Neural cell (in vitro differentiated cells): ENCODE measurements at regions not wholly inside any gene's neighbourhood (a gene's known extent, or its start where the extent isn't known, plus 50 kb on each side); places are given as distances from the start of the nearest gene placed in this dataset.

Source experiments
- H2AFZ ChIP-seq: fragments of 200-600, 300-800 bp; sonication (generic), shearing (Covaris generic); 2 replicates; pipeline ENCODE4 v1.6.0; 2014; ENCODE audit warnings: low read depth, mild to moderate bottlenecking, antibody characterized with exemption, low read length, moderate library complexity
- H3F3A ChIP-seq: fragments of 200-600 bp; shearing (Covaris generic); 2 replicates; pipeline ENCODE4 v1.6.1; 2016; ENCODE audit warnings: mild to moderate bottlenecking, moderate library complexity, mixed read lengths, antibody characterized with exemption, low read length; ENCODE audit not compliant: insufficient read depth, poor library complexity, severe bottlenecking
- H3K27ac ChIP-seq: fragments of 200-600, 300-800 bp; sonication (generic), shearing (Covaris generic); 2 replicates; pipeline ENCODE4 v1.5.1; 2014; ENCODE audit warnings: mild to moderate bottlenecking, low read length, moderate library complexity
- H3K27me3 ChIP-seq: fragments of 300-800, 200-600 bp; sonication (generic), shearing (Covaris generic); 2 replicates; pipeline ENCODE4 v1.6.0; 2014; ENCODE audit warnings: mild to moderate bottlenecking, low read depth, low read length, moderate library complexity; ENCODE audit not compliant: insufficient read depth
- H3K36me3 ChIP-seq: fragments of 300-800, 200-600 bp; sonication (generic), shearing (Covaris generic); 2 replicates; pipeline ENCODE4 v1.5.1; 2014; ENCODE audit warnings: mild to moderate bottlenecking, antibody characterized with exemption, low read length, moderate library complexity; ENCODE audit not compliant: insufficient read depth
- H3K4me2 ChIP-seq: fragments of 300-800, 200-600 bp; sonication (generic), shearing (Covaris generic); 2 replicates; pipeline ENCODE4 v1.6.0; 2014; ENCODE audit warnings: mild to moderate bottlenecking, low read length
- H3K4me3 ChIP-seq: fragments of 300-800, 200-600 bp; sonication (generic), shearing (Covaris generic); 2 replicates; pipeline ENCODE4 v1.5.1; 2014; ENCODE audit warnings: mild to moderate bottlenecking, low read length, moderate library complexity
- H3K79me2 ChIP-seq: fragments of 200-600 bp; shearing (Covaris generic); replicated peaks from 2 replicates; pipeline ENCODE4 v1.6.0; 2014; ENCODE audit warnings: mild to moderate bottlenecking, low read length, moderate library complexity; ENCODE audit not compliant: insufficient read depth
- H3K9ac ChIP-seq: fragments of 300-800, 200-600 bp; sonication (generic), shearing (Covaris generic); 2 replicates; pipeline ENCODE4 v1.6.1; 2016; ENCODE audit warnings: mild to moderate bottlenecking, low read length, mixed read lengths
- H3K9me2 ChIP-seq: fragments of 200-600 bp; shearing (Covaris generic); 2 replicates; pipeline ENCODE4 v1.6.1; 2016; ENCODE audit warnings: mild to moderate bottlenecking, low read length, mixed read lengths; ENCODE audit not compliant: insufficient read depth
- H3K9me3 ChIP-seq: fragments of 200-600, 300-800 bp; sonication (generic), shearing (Covaris generic); 2 replicates; pipeline ENCODE4 v1.6.1; 2016; ENCODE audit warnings: mild to moderate bottlenecking, mixed run types, low read length, moderate library complexity, mixed read lengths
- H4K20me1 ChIP-seq: fragments of 200-600 bp; shearing (Covaris generic); 2 replicates; pipeline ENCODE4 v1.6.1; 2016; ENCODE audit warnings: mild to moderate bottlenecking, mixed run types; ENCODE audit not compliant: insufficient read depth
- EP300 ChIP-seq: fragments of 450-650 bp; conservative IDR thresholded peaks from 2 replicates; pipeline ENCODE4 v1.6.1; 2014; ENCODE audit warnings: antibody characterized with exemption, mild to moderate bottlenecking, moderate library complexity; ENCODE audit not compliant: poor library complexity, severe bottlenecking
- EZH2 ChIP-seq: fragments of 200-600, 300-800 bp; shearing (Covaris generic), sonication (generic); IDR thresholded peaks from 2 replicates; pipeline ENCODE4 v1.6.1; 2014; ENCODE audit warnings: antibody characterized with exemption, low read length, borderline replicate concordance, mild to moderate bottlenecking; ENCODE audit not compliant: insufficient read depth, poor library complexity, severe bottlenecking
- MXI1 ChIP-seq: fragments of 450-650 bp; conservative IDR thresholded peaks from 2 replicates; pipeline ENCODE4 v1.6.1; 2014; ENCODE audit warnings: antibody characterized with exemption, mild to moderate bottlenecking; ENCODE audit not compliant: poor library complexity, severe bottlenecking
- POLR2AphosphoS5 ChIP-seq: IDR thresholded peaks from 2 replicates; pipeline ENCODE4 v1.6.1; 2012
- RAD21 ChIP-seq: fragments of 450-650 bp; conservative IDR thresholded peaks from 2 replicates; pipeline ENCODE4 v1.6.1; 2014; ENCODE audit warnings: antibody characterized with exemption, mild to moderate bottlenecking, moderate library complexity
- SMC3 ChIP-seq: fragments of 450-650 bp; conservative IDR thresholded peaks from 2 replicates; pipeline ENCODE4 v1.6.1; 2014; ENCODE audit warnings: antibody characterized with exemption, mild to moderate bottlenecking, moderate library complexity; ENCODE audit not compliant: poor library complexity
- TAF1 ChIP-seq: IDR thresholded peaks from 2 replicates; pipeline ENCODE4 v1.6.1; 2012; ENCODE audit warnings: low read depth
- TF ChIP-seq, protein P1 (sequence below): IDR thresholded peaks from 2 replicates; pipeline ENCODE4 v1.6.1; 2012; ENCODE audit warnings: borderline replicate concordance
- TF ChIP-seq, protein P2 (sequence below): fragments of 450-650 bp; IDR thresholded peaks from 2 replicates; pipeline ENCODE4 v1.5.1; 2014; ENCODE audit warnings: antibody characterized with exemption, mild to moderate bottlenecking, moderate library complexity; ENCODE audit not compliant: poor library complexity, severe bottlenecking

DNA sequence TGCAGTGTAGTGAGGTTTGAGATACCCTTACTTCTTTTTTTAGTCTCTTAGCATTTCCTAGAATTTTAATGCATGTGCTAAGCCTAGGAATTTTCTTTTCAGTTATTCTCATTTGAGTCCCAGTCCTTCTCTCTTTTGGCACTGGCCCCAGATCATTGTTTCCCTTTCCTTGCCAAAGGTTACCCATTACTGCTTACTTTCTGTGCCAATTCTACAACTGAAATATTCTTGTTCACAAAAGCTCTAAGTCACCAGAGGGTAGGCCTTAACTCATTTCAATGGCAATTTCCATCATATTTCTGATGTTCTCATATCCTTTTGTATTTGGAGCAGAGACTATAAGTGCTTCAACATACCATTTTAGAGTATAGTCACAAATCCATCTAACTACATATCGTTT lies 199.6 kb upstream of the CBLB start:
- H3K9ac ChIP-seq, result no peak overlapping the region
- no peaks in the 10 kb centered on the region for H3K9me3 ChIP-seq
- TF ChIP-seq EP300 (no peak), RAD21 (no peak), SMC3 (no peak), MXI1 (no peak), EZH2 (no peak), POLR2AphosphoS5 (no peak), TAF1 (no peak)
- TF ChIP-seq, protein P1, sequence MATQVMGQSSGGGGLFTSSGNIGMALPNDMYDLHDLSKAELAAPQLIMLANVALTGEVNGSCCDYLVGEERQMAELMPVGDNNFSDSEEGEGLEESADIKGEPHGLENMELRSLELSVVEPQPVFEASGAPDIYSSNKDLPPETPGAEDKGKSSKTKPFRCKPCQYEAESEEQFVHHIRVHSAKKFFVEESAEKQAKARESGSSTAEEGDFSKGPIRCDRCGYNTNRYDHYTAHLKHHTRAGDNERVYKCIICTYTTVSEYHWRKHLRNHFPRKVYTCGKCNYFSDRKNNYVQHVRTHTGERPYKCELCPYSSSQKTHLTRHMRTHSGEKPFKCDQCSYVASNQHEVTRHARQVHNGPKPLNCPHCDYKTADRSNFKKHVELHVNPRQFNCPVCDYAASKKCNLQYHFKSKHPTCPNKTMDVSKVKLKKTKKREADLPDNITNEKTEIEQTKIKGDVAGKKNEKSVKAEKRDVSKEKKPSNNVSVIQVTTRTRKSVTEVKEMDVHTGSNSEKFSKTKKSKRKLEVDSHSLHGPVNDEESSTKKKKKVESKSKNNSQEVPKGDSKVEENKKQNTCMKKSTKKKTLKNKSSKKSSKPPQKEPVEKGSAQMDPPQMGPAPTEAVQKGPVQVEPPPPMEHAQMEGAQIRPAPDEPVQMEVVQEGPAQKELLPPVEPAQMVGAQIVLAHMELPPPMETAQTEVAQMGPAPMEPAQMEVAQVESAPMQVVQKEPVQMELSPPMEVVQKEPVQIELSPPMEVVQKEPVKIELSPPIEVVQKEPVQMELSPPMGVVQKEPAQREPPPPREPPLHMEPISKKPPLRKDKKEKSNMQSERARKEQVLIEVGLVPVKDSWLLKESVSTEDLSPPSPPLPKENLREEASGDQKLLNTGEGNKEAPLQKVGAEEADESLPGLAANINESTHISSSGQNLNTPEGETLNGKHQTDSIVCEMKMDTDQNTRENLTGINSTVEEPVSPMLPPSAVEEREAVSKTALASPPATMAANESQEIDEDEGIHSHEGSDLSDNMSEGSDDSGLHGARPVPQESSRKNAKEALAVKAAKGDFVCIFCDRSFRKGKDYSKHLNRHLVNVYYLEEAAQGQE, result no peak
- TF ChIP-seq, protein P2, sequence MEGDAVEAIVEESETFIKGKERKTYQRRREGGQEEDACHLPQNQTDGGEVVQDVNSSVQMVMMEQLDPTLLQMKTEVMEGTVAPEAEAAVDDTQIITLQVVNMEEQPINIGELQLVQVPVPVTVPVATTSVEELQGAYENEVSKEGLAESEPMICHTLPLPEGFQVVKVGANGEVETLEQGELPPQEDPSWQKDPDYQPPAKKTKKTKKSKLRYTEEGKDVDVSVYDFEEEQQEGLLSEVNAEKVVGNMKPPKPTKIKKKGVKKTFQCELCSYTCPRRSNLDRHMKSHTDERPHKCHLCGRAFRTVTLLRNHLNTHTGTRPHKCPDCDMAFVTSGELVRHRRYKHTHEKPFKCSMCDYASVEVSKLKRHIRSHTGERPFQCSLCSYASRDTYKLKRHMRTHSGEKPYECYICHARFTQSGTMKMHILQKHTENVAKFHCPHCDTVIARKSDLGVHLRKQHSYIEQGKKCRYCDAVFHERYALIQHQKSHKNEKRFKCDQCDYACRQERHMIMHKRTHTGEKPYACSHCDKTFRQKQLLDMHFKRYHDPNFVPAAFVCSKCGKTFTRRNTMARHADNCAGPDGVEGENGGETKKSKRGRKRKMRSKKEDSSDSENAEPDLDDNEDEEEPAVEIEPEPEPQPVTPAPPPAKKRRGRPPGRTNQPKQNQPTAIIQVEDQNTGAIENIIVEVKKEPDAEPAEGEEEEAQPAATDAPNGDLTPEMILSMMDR, result no peak
- H3K79me2 ChIP-seq, result no peaks in the 10 kb centered on the region
- H3K9me2 ChIP-seq, result no peaks in the 10 kb centered on the region
- no peaks in the 10 kb centered on the region for H3K27me3 ChIP-seq
- no peak overlapping the region for H3K4me3 ChIP-seq
- no peak overlapping the region for H3K4me2 ChIP-seq
- H2AFZ ChIP-seq, result no peak overlapping the region
- no peaks in the 10 kb centered on the region for H4K20me1 ChIP-seq
- no peaks in the 10 kb centered on the region for H3K36me3 ChIP-seq
- no peak overlapping the region for H3K27ac ChIP-seq
- H3F3A ChIP-seq, result no peaks in the 10 kb centered on the region

DNA sequence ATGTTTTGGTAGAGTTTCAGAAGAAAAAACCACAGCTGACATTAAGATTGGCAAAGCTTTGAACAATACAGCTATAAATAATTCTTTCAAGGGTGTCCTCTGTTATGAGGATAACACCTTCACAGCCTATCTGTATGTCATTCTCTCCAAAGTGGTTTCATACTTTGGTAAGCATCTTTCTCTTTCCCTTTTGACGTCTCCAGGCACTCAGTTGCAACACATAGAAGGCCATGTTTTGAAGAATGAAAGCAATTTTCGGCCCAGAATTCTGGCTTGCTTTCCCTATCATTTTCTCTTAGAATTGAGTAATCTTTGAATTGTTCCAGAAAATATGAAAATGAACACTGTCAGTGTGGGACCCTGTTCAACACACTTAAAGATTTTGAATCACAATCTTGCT lies 200.0 kb upstream of the CBLB start:
- Histone ChIP-seq H3K9me2 (no peaks in the 10 kb centered on the region), H2AFZ (no peak overlapping the region), H3K9me3 (no peaks in the 10 kb centered on the region), H3K27me3 (no peaks in the 10 kb centered on the region), H3K36me3 (no peaks in the 10 kb centered on the region), H3K27ac (no peak overlapping the region), H3K4me3 (no peak overlapping the region), H3K4me2 (no peak overlapping the region), H3K79me2 (no peaks in the 10 kb centered on the region), H4K20me1 (no peaks in the 10 kb centered on the region), H3F3A (no peaks in the 10 kb centered on the region), H3K9ac (no peak overlapping the region)
- no peak for TF ChIP-seq POLR2AphosphoS5
- TF ChIP-seq TAF1, result no peak
- TF ChIP-seq RAD21, result no peak

DNA sequence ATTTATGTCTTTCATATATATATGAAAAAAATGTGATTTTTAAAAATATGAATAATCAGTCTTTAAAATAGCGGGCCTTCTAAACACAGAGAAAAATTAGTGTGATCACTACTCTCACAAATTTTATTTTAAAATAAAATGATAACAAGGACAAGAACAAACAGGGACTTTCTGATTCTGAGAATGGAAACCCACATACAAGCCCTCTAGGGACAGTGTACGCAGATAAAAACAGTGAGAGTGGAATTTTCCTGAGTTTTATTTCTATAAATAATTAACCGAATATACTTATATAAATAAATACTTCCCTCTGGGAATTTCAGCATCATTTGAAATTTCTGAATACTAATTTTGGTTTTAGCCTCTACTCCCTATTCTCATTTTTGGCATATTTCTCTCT lies 201.4 kb upstream of the CBLB start:
- H3F3A ChIP-seq, result no peaks in the 10 kb centered on the region
- H3K27ac ChIP-seq, result no peak overlapping the region
- H3K9me2 ChIP-seq, result no peaks in the 10 kb centered on the region
- H3K9me3 ChIP-seq, result no peaks in the 10 kb centered on the region
- H3K4me3 ChIP-seq, result no peak overlapping the region
- no peak overlapping the region for H3K9ac ChIP-seq
- no peak overlapping the region for H3K4me2 ChIP-seq
- no peaks in the 10 kb centered on the region for H3K79me2 ChIP-seq
- H4K20me1 ChIP-seq, result no peaks in the 10 kb centered on the region
- no peak overlapping the region for H2AFZ ChIP-seq
- no peaks in the 10 kb centered on the region for H3K36me3 ChIP-seq
- no peaks in the 10 kb centered on the region for H3K27me3 ChIP-seq
- TF ChIP-seq EZH2 (no peak), RAD21 (no peak), POLR2AphosphoS5 (no peak), TAF1 (no peak), MXI1 (no peak)
- TF ChIP-seq, protein P1, result no peak
